ENCODE measurements at regions not wholly inside any gene's neighbourhood (a gene's known extent, or its start where the extent isn't known, plus 50 kb on each side); places are given as distances from the start of the nearest gene placed in this dataset.
"Not testable (repeated sequence)": the region's sequence is repeated elsewhere in the genome, so short reads cannot be mapped to it uniquely, and the experiment has no call there.

- H3K9me3 ChIP-seq (ENCODE audit: control insufficient read depth, low read length); H3K4me3 ChIP-seq (ENCODE audit: low read length); H3K4me1 ChIP-seq (ENCODE audit: control insufficient read depth, insufficient read depth, low read length); H3K27me3 ChIP-seq (ENCODE audit: control insufficient read depth, insufficient read depth, low read length); H3K9ac ChIP-seq (ENCODE audit: low read length); H3K36me3 ChIP-seq (ENCODE audit: control insufficient read depth, insufficient read depth, low read length): not testable (repeated sequence)
Measured at GRCh38 chr4:82301390-82301789, 72.4 kb downstream of the HNRNPD start.

GRCh38 chr4:82293304-82293703 lies 80.5 kb downstream of the HNRNPD start:
- no peaks in the 10 kb centered on the region for H3K4me1 ChIP-seq (ENCODE audit: control insufficient read depth, insufficient read depth, low read length)
- H3K9ac ChIP-seq (ENCODE audit: low read length) = no peak overlapping the region
- H3K27me3 ChIP-seq (ENCODE audit: control insufficient read depth, insufficient read depth, low read length) = no peaks in the 10 kb centered on the region
- no peaks in the 10 kb centered on the region for H3K9me3 ChIP-seq (ENCODE audit: control insufficient read depth, low read length)
- H3K4me3 ChIP-seq (ENCODE audit: low read length) = no peak overlapping the region
- no peaks in the 10 kb centered on the region for H3K36me3 ChIP-seq (ENCODE audit: control insufficient read depth, insufficient read depth, low read length)

- Histone ChIP-seq H3K4me1 (ENCODE audit: control insufficient read depth, insufficient read depth, low read length) (peaks cover 10% of the 10 kb centered on the region), H3K9me3 (ENCODE audit: control insufficient read depth, low read length) (no peaks in the 10 kb centered on the region), H3K36me3 (ENCODE audit: control insufficient read depth, insufficient read depth, low read length) (no peaks in the 10 kb centered on the region), H3K4me3 (ENCODE audit: low read length) (no peak overlapping the region), H3K27me3 (ENCODE audit: control insufficient read depth, insufficient read depth, low read length) (no peaks in the 10 kb centered on the region), H3K9ac (ENCODE audit: low read length) (no peak overlapping the region)
Measured at GRCh38 chr4:82287720-82288119, 86.1 kb downstream of the HNRNPD start.

- Histone ChIP-seq H3K4me3 (ENCODE audit: low read length) (peak overlapping the region; percentile 14), H3K36me3 (ENCODE audit: control insufficient read depth, insufficient read depth, low read length) (no peaks in the 10 kb centered on the region), H3K27me3 (ENCODE audit: control insufficient read depth, insufficient read depth, low read length) (no peaks in the 10 kb centered on the region), H3K9me3 (ENCODE audit: control insufficient read depth, low read length) (no peaks in the 10 kb centered on the region), H3K9ac (ENCODE audit: low read length) (peak overlapping the region; percentile 11), H3K4me1 (ENCODE audit: control insufficient read depth, insufficient read depth, low read length) (peaks cover 13% of the 10 kb centered on the region)
Measured at GRCh38 chr4:82284858-82285805, 88.7 kb downstream of the HNRNPD start.

GRCh38 chr4:82284475-82284857 lies 89.3 kb downstream of the HNRNPD start:
- Histone ChIP-seq H3K4me3 (ENCODE audit: low read length) (peak overlapping the region; percentile 14), H3K27me3 (ENCODE audit: control insufficient read depth, insufficient read depth, low read length) (no peaks in the 10 kb centered on the region), H3K36me3 (ENCODE audit: control insufficient read depth, insufficient read depth, low read length) (no peaks in the 10 kb centered on the region), H3K4me1 (ENCODE audit: control insufficient read depth, insufficient read depth, low read length) (peaks cover 13% of the 10 kb centered on the region), H3K9ac (ENCODE audit: low read length) (no peak overlapping the region), H3K9me3 (ENCODE audit: control insufficient read depth, low read length) (no peaks in the 10 kb centered on the region)

GRCh38 chr4:82282875-82283274 lies 90.9 kb downstream of the HNRNPD start:
- no peak overlapping the region for H3K4me3 ChIP-seq (ENCODE audit: low read length)
- H3K4me1 ChIP-seq (ENCODE audit: control insufficient read depth, insufficient read depth, low read length) = peaks cover 13% of the 10 kb centered on the region
- H3K9ac ChIP-seq (ENCODE audit: low read length) = no peak overlapping the region
- no peaks in the 10 kb centered on the region for H3K9me3 ChIP-seq (ENCODE audit: control insufficient read depth, low read length)
- H3K27me3 ChIP-seq (ENCODE audit: control insufficient read depth, insufficient read depth, low read length) = no peaks in the 10 kb centered on the region
- no peaks in the 10 kb centered on the region for H3K36me3 ChIP-seq (ENCODE audit: control insufficient read depth, insufficient read depth, low read length)

GRCh38 chr4:82279550-82279949 lies 94.2 kb downstream of the HNRNPD start:
- not testable (repeated sequence) for H3K36me3 ChIP-seq (ENCODE audit: control insufficient read depth, insufficient read depth, low read length); H3K4me3 ChIP-seq (ENCODE audit: low read length); H3K27me3 ChIP-seq (ENCODE audit: control insufficient read depth, insufficient read depth, low read length); H3K4me1 ChIP-seq (ENCODE audit: control insufficient read depth, insufficient read depth, low read length); H3K9me3 ChIP-seq (ENCODE audit: control insufficient read depth, low read length); H3K9ac ChIP-seq (ENCODE audit: low read length)

- Histone ChIP-seq H3K4me3 (ENCODE audit: low read length) (no peak overlapping the region), H3K4me1 (ENCODE audit: control insufficient read depth, insufficient read depth, low read length) (peaks cover 10% of the 10 kb centered on the region), H3K27me3 (ENCODE audit: control insufficient read depth, insufficient read depth, low read length) (no peaks in the 10 kb centered on the region), H3K9ac (ENCODE audit: low read length) (no peak overlapping the region), H3K9me3 (ENCODE audit: control insufficient read depth, low read length) (no peaks in the 10 kb centered on the region), H3K36me3 (ENCODE audit: control insufficient read depth, insufficient read depth, low read length) (no peaks in the 10 kb centered on the region)
Measured at GRCh38 chr4:82276332-82276640, 97.5 kb downstream of the HNRNPD start.

GRCh38 chr4:82275431-82276331 lies 98.1 kb downstream of the HNRNPD start:
- H3K9me3 ChIP-seq (ENCODE audit: control insufficient read depth, low read length) = no peaks in the 10 kb centered on the region

GRCh38 chr4:82274700-82275099 lies 99.1 kb downstream of the HNRNPD start:
- H3K27me3 ChIP-seq (ENCODE audit: control insufficient read depth, insufficient read depth, low read length); H3K9me3 ChIP-seq (ENCODE audit: control insufficient read depth, low read length); H3K9ac ChIP-seq (ENCODE audit: low read length); H3K4me1 ChIP-seq (ENCODE audit: control insufficient read depth, insufficient read depth, low read length); H3K36me3 ChIP-seq (ENCODE audit: control insufficient read depth, insufficient read depth, low read length); H3K4me3 ChIP-seq (ENCODE audit: low read length): not testable (repeated sequence)

More at GRCh38 chr4:82275431-82276331, 98.1 kb downstream of the HNRNPD start:
- peaks cover 10% of the 10 kb centered on the region for H3K4me1 ChIP-seq (ENCODE audit: control insufficient read depth, insufficient read depth, low read length)
- no peaks in the 10 kb centered on the region for H3K36me3 ChIP-seq (ENCODE audit: control insufficient read depth, insufficient read depth, low read length)
- no peaks in the 10 kb centered on the region for H3K27me3 ChIP-seq (ENCODE audit: control insufficient read depth, insufficient read depth, low read length)
- H3K4me3 ChIP-seq (ENCODE audit: low read length) = no peak overlapping the region
- H3K9ac ChIP-seq (ENCODE audit: low read length) = no peak overlapping the region

GRCh38 chr4:82272523-82272922 lies 101.3 kb downstream of the HNRNPD start:
- not testable (repeated sequence) for H3K27me3 ChIP-seq (ENCODE audit: control insufficient read depth, insufficient read depth, low read length); H3K9me3 ChIP-seq (ENCODE audit: control insufficient read depth, low read length); H3K9ac ChIP-seq (ENCODE audit: low read length); H3K4me1 ChIP-seq (ENCODE audit: control insufficient read depth, insufficient read depth, low read length); H3K4me3 ChIP-seq (ENCODE audit: low read length); H3K36me3 ChIP-seq (ENCODE audit: control insufficient read depth, insufficient read depth, low read length)

- H3K4me1 ChIP-seq (ENCODE audit: control insufficient read depth, insufficient read depth, low read length); H3K4me3 ChIP-seq (ENCODE audit: low read length); H3K9me3 ChIP-seq (ENCODE audit: control insufficient read depth, low read length); H3K9ac ChIP-seq (ENCODE audit: low read length); H3K27me3 ChIP-seq (ENCODE audit: control insufficient read depth, insufficient read depth, low read length); H3K36me3 ChIP-seq (ENCODE audit: control insufficient read depth, insufficient read depth, low read length): not testable (repeated sequence)
Measured at GRCh38 chr4:82271915-82272480, 101.8 kb downstream of the HNRNPD start.

Measured in mucosa of stomach (tissue), 1 donor.